GM12891 (cell line): ENCODE measurements at regions not wholly inside any gene's neighbourhood (a gene's known extent, or its start where the extent isn't known, plus 50 kb on each side); places are given as distances from the start of the nearest gene placed in this dataset.

ENCODE experiments used
- POLR2A ChIP-seq: IDR thresholded peaks from 2 replicates; pipeline ENCODE4 v1.6.1; 2011; ENCODE audit warnings: low read depth, low read length, control low read depth
- POLR2AphosphoS5 ChIP-seq: IDR thresholded peaks from 2 replicates; pipeline ENCODE4 v1.6.1; 2011; ENCODE audit warnings: low read depth, low read length, control low read depth
- POU2F2 ChIP-seq: IDR thresholded peaks from 2 replicates; pipeline ENCODE4 v1.6.1; 2011; ENCODE audit warnings: low read depth, mild to moderate bottlenecking, control low read depth, low read length, moderate library complexity
- SPI1 ChIP-seq: IDR thresholded peaks from 2 replicates; pipeline ENCODE4 v1.6.1; 2011; ENCODE audit warnings: low read depth, low read length, control low read depth

DNA sequence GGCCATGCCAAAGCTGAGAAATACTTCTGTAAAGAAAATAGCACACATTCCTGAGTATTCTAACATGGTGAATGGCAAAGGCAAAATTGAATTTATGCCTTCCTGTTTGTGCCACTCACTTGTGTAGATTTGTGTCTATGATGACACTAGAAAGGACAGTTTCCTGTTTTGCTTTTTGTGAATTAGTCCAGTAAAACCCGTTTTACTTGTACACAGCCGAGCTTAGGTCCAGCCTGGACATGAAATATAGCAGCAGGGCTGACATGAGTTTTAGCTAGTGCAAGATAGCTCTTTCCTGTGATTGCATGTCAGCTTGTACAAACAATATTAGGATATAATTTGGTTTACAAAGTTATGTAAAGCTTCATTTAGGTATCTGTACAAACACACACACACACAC is 1891.7 kb upstream of the WWC1 start:
- TF ChIP-seq POLR2A (no peak), POLR2AphosphoS5 (no peak), POU2F2 (no peak), SPI1 (no peak)
